DND-41 (cell line): ENCODE measurements at regions not wholly inside any gene's neighbourhood (a gene's known extent, or its start where the extent isn't known, plus 50 kb on each side); places are given as distances from the start of the nearest gene placed in this dataset.

Experiments used
- EZH2 ChIP-seq: IDR thresholded peaks from 3 replicates; pipeline ENCODE4 v1.6.1; 2012; ENCODE audit warnings: borderline replicate concordance, low read depth, mild to moderate bottlenecking, moderate library complexity, low read length, inconsistent platforms; ENCODE audit not compliant: severe bottlenecking
- TF ChIP-seq, protein P1 (sequence below): IDR thresholded peaks from 2 replicates; pipeline ENCODE4 v1.5.1; 2012; ENCODE audit warnings: borderline replicate concordance, low read length, moderate library complexity, mild to moderate bottlenecking; ENCODE audit not compliant: poor library complexity, severe bottlenecking; ENCODE audit errors: extremely low read depth

DNA sequence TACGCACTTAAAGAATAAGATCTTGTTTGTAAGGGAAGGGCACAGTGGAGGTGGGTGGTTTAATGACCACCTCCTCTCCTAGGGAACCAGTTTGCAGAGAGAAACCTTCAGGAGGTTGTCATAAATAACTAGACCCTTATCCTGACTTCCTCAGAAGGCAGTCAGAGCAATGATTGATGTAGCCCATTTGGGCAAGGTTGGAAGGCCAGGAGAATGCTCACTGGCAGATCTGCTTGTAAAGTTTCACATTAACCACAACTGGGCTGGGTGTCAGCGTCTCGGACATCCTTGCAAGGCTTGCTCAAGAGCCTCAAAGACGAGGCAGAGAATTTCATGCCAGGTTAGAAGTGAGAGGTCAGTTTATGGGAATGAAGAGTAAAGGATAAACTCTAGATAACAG, 87.6 kb upstream of the TRABD2B start:
- TF ChIP-seq EZH2 = no peak
- TF ChIP-seq, protein P1, sequence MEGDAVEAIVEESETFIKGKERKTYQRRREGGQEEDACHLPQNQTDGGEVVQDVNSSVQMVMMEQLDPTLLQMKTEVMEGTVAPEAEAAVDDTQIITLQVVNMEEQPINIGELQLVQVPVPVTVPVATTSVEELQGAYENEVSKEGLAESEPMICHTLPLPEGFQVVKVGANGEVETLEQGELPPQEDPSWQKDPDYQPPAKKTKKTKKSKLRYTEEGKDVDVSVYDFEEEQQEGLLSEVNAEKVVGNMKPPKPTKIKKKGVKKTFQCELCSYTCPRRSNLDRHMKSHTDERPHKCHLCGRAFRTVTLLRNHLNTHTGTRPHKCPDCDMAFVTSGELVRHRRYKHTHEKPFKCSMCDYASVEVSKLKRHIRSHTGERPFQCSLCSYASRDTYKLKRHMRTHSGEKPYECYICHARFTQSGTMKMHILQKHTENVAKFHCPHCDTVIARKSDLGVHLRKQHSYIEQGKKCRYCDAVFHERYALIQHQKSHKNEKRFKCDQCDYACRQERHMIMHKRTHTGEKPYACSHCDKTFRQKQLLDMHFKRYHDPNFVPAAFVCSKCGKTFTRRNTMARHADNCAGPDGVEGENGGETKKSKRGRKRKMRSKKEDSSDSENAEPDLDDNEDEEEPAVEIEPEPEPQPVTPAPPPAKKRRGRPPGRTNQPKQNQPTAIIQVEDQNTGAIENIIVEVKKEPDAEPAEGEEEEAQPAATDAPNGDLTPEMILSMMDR = no peak
